ENCODE measurements at regions not wholly inside any gene's neighbourhood (a gene's known extent, or its start where the extent isn't known, plus 50 kb on each side); places are given as distances from the start of the nearest gene placed in this dataset.

- TF ChIP-seq CTCF (IDR thresholded peaks at IDR 0.05): no peak
- no peak for TF ChIP-seq TEAD4 (CRISPR knock-in tag; IDR thresholded peaks at IDR 0.05)
- TF ChIP-seq, protein P1, sequence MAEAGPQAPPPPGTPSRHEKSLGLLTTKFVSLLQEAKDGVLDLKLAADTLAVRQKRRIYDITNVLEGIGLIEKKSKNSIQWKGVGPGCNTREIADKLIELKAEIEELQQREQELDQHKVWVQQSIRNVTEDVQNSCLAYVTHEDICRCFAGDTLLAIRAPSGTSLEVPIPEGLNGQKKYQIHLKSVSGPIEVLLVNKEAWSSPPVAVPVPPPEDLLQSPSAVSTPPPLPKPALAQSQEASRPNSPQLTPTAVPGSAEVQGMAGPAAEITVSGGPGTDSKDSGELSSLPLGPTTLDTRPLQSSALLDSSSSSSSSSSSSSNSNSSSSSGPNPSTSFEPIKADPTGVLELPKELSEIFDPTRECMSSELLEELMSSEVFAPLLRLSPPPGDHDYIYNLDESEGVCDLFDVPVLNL (CRISPR knock-in tag; IDR thresholded peaks at IDR 0.05; ENCODE audit: borderline replicate concordance, low read depth): no peak
- no peak for TF ChIP-seq EMX1 (CRISPR knock-in tag; IDR thresholded peaks at IDR 0.05)
- no peak for TF ChIP-seq USF1 (CRISPR knock-in tag; IDR thresholded peaks at IDR 0.05)
- TF ChIP-seq GTF2I (CRISPR knock-in tag; conservative IDR thresholded peaks at IDR 0.05): no peak
- TF ChIP-seq NR1H2 (CRISPR knock-in tag; IDR thresholded peaks at IDR 0.05): no peak
- TF ChIP-seq, protein P2, sequence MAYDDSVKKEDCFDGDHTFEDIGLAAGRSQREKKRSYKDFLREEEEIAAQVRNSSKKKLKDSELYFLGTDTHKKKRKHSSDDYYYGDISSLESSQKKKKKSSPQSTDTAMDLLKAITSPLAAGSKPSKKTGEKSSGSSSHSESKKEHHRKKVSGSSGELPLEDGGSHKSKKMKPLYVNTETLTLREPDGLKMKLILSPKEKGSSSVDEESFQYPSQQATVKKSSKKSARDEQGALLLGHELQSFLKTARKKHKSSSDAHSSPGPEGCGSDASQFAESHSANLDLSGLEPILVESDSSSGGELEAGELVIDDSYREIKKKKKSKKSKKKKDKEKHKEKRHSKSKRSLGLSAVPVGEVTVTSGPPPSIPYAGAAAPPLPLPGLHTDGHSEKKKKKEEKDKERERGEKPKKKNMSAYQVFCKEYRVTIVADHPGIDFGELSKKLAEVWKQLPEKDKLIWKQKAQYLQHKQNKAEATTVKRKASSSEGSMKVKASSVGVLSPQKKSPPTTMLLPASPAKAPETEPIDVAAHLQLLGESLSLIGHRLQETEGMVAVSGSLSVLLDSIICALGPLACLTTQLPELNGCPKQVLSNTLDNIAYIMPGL (CRISPR knock-in tag; IDR thresholded peaks at IDR 0.05): no peak
- TF ChIP-seq MLX (CRISPR knock-in tag; IDR thresholded peaks at IDR 0.05): no peak
- no peak for TF ChIP-seq NFYB (CRISPR knock-in tag; conservative IDR thresholded peaks at IDR 0.05; ENCODE audit: low read depth)
- no peak for TF ChIP-seq ELF4 (CRISPR knock-in tag; IDR thresholded peaks at IDR 0.05; ENCODE audit: low read depth)
Observed at GRCh38 chrX:20680998-20681397, 414.3 kb upstream of the RPS6KA3 start.

Data from WTC11 (cell line).